RWPE1 (cell line): ENCODE measurements at regions not wholly inside any gene's neighbourhood (a gene's known extent, or its start where the extent isn't known, plus 50 kb on each side); places are given as distances from the start of the nearest gene placed in this dataset.

Source experiments
- CTCF ChIA-PET: fragments of 350-600 bp; sonication (Branson Sonifier 250); formaldehyde crosslinking; extraction: SDS; loops from one replicate; lab custom pipeline; 2021; lab: Yijun Ruan, JAX
- POLR2A ChIA-PET: fragments of 400-600 bp; formaldehyde crosslinking; extraction: SDS; loops from one replicate; lab custom pipeline; 2020; ENCODE audit warnings: antibody characterized with exemption; ENCODE audit not compliant: low non-redundant PET; lab: Yijun Ruan, JAX
- DNase-seq: peaks from one replicate; pipeline ENCODE4 v3.0.0; 2012; ENCODE audit warnings: low spot score
- H3K27ac ChIP-seq: fragments of 450-650 bp; 2 replicates; pipeline ENCODE4 v1.5.1; 2017
- TF ChIP-seq, protein P1 (sequence below): fragments of 450-650 bp; conservative IDR thresholded peaks from 2 replicates; pipeline ENCODE4 v1.5.1; 2017; ENCODE audit warnings: low read depth, mild to moderate bottlenecking

DNA sequence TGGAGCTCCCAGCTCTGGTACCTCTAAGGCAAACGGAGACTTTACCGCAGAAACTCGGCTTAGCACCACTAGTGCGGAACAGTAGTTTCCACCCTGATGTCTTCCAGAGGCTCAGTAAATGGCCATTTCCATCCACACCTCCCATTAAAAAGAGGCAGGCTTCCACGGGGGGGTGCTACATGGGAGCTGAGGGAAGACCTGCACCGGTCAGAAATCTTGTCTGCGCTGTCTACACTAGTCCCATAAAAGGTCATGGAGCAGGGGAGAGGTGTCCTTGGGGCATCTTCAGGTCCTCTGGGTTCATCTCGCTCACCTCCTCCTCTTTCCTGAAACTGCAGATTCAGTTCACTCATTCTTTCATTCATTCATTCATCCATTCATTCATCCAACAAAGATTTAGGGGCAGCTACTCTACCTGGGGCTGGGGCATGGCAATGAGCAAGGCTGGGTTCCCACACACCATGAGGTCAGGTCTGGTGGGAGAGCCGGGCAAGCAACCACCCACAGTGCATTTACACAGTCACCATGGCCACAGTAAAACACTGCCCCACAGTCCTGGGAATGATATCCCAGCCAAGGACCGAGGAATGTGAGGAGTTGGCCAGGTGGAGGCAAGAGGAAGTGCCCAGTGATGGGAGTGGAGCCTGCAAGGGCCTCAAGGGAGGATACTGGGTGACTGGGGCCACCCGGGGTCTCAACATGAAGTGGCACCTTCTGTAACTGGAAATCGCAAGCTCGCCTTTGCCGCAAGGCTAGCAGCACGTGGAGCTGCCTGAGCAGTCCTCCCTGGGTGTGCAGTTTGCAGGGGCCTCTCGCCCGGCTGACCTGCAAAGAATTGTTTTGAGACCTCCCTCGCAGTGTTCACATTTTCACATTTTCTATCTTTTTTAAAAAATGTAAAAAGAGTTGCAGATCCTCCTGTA lies 180.2 kb upstream of the RAB6C start:
- H3K27ac ChIP-seq: no peak overlapping the region
- ChIA-PET POLR2A (no interaction called here), CTCF (no interaction called here)
- TF ChIP-seq, protein P1, sequence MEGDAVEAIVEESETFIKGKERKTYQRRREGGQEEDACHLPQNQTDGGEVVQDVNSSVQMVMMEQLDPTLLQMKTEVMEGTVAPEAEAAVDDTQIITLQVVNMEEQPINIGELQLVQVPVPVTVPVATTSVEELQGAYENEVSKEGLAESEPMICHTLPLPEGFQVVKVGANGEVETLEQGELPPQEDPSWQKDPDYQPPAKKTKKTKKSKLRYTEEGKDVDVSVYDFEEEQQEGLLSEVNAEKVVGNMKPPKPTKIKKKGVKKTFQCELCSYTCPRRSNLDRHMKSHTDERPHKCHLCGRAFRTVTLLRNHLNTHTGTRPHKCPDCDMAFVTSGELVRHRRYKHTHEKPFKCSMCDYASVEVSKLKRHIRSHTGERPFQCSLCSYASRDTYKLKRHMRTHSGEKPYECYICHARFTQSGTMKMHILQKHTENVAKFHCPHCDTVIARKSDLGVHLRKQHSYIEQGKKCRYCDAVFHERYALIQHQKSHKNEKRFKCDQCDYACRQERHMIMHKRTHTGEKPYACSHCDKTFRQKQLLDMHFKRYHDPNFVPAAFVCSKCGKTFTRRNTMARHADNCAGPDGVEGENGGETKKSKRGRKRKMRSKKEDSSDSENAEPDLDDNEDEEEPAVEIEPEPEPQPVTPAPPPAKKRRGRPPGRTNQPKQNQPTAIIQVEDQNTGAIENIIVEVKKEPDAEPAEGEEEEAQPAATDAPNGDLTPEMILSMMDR: no peak
- DNase-seq: no peak

DNA sequence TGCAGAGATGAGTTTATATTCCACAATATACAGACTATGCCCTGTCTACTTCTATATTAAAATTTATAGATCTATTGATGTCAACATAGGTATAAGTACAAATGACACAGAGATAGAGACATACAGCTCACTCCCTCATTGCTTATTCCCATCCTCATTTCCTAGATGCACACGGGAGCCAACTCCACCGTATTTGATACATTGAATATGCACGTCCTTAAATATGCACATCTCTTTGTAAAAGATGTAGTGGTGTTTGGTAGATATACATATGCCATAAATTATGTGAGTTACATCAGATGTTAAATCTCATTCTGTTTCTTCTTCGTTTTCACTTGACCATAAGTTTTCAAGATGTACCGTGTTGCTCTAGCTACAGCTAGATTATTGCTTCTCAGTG lies 179.2 kb upstream of the RAB6C start:
- no peak for DNase-seq
- ChIA-PET CTCF (no interaction called here), POLR2A (no interaction called here)
- TF ChIP-seq, protein P1: no peak
- no peak overlapping the region for H3K27ac ChIP-seq

DNA sequence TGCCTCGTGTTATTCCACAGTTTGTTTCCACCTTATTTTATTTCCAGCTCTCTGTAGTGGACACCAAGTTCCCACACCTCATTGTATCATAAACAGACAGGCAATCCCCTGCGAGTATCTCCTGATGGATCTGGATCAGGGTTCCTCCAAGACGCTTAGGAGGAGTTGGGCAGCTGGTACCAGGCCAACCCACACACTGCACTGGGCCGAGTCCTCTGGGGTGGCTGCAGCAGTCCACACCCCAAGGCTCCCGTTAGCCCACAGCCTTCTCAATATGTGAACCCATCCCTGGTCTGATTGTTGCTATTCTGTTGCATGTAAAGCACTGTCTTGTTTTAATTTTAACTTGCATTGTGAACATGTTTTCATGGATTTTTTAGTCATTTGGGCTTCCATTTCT lies 178.8 kb upstream of the RAB6C start:
- CTCF ChIA-PET: no interaction called here
- H3K27ac ChIP-seq: no peak overlapping the region
- DNase-seq: no peak
- TF ChIP-seq, protein P1: no peak
- POLR2A ChIA-PET: no interaction called here

DNA sequence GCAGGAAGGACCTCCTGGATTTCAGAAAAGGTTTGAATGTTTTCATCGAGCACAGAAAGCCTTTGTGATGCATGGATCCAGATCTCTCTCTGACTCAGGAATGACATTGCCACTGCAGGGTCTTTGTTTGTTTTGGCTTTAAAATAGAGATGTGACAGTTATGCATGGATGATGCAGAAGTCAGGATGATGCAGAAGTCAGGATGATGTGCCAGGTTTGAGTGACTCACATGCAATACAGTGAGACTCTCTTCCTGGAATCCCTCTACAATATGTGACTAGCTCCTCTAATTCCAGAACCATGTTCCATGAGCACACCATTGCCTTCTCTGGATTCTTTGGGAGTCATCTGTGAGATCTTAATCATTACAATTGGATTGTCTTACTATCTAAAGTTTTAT lies 177.9 kb upstream of the RAB6C start:
- CTCF ChIA-PET: no interaction called here
- POLR2A ChIA-PET: no interaction called here
- peak; percentile 9 for DNase-seq
- TF ChIP-seq, protein P1: no peak
- H3K27ac ChIP-seq: no peak overlapping the region

DNA sequence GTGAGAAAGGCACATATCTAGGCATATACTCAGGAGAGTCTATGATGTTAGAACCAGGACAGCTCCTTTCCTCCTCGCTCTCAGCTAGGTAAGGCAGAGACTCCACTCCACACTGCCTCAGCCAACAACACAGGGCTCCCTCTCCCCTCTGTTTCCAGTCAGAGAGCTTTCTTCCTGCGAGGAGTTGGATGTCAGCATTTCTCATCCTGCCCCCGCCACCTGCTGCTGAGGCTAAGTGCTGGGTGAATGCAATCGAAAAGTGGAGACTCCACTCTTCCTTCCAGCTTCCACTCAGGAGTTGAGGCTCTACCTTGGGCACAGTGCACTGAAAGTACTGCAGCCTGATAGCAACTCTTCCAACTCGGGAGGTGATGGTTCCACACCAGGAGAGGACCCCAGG lies 177.2 kb upstream of the RAB6C start:
- CTCF ChIA-PET: no interaction called here
- no peak overlapping the region for H3K27ac ChIP-seq
- DNase-seq: no peak
- POLR2A ChIA-PET: no interaction called here
- TF ChIP-seq, protein P1: no peak

DNA sequence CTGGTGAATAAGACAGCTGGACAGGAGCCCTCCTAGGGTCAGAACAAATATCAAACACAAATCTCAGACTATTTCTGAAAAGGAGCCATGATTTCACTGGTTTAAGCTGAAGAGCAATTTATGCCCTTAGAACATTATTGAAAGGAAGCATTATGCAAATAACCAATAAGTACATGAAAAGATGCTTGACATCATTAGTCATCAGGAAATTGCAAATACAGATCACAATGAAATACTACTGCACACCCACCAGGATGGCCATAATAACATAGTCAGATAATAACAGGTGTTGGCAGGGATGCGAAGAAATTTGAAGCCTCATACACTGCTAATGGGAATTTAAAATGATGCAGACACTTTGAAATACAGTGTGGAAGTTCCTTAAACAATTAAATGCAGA lies 176.4 kb upstream of the RAB6C start:
- TF ChIP-seq, protein P1: no peak
- H3K27ac ChIP-seq: no peak overlapping the region
- DNase-seq: no peak
- POLR2A ChIA-PET: no interaction called here
- CTCF ChIA-PET: no interaction called here
